ENCODE measurements at regions not wholly inside any gene's neighbourhood (a gene's known extent, or its start where the extent isn't known, plus 50 kb on each side); places are given as distances from the start of the nearest gene placed in this dataset.
"Not testable (repeated sequence)": the region's sequence is repeated elsewhere in the genome, so short reads cannot be mapped to it uniquely, and the experiment has no call there.

DNA sequence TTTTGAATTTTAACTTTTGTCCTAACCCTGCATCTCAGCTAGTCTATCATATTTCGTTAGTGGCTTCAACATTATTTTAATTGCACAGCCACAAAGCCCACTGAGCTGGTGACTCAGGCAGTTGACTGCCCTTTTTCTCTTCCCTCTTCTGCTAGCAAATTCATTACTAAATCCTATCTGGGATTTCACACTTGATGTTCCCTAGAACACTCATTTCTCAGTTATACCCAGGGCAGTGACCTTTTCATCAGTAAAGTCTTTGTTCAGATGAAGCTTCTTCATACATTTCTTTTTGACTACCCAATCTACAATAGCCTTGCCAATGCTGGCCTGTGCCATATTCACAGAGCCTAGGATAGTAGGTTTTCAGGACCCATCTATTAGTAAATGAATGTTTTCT, 107.0 kb downstream of the ATXN7L3B start:
- Histone ChIP-seq H3K4me1 (no peaks in the 10 kb centered on the region), H3K9me3 (no peaks in the 10 kb centered on the region), H3K4me3 (no peak overlapping the region), H3K36me3 (replicated peaks) (no peaks in the 10 kb centered on the region), H3K27me3 (ENCODE audit: low read depth) (no peaks in the 10 kb centered on the region)
- no peak for DNase-seq (ENCODE audit: low spot score in 2 of 2)
- in situ Hi-C loops (cut with MboI; ENCODE audit: low sequenced_read_pairs) = no loop called here

DNA sequence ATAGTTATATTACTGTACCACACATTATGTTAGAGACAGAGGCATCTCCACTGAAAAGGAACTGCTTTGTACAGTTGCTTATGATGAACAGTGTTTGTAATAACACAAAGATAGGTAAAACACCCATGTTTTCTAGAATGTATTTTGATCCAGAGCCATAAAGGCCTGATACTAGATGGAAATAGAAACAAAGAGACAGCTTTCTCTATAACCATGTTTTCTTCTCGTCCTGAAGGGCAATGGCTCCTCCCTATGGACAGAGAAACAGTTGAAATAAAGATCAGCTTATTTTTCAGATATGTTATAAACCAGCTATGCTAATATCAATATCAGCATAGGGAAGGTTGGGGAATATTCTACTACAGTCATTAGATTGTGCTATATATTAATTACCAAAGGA, 109.2 kb downstream of the ATXN7L3B start:
- no peak for DNase-seq (ENCODE audit: low spot score in 2 of 2)
- no peaks in the 10 kb centered on the region for H3K27me3 ChIP-seq (ENCODE audit: low read depth)
- H3K36me3 ChIP-seq (replicated peaks) = no peaks in the 10 kb centered on the region
- in situ Hi-C loops (cut with MboI; ENCODE audit: low sequenced_read_pairs) = no loop called here
- no peaks in the 10 kb centered on the region for H3K9me3 ChIP-seq
- no peak overlapping the region for H3K4me3 ChIP-seq
- no peaks in the 10 kb centered on the region for H3K4me1 ChIP-seq

DNA sequence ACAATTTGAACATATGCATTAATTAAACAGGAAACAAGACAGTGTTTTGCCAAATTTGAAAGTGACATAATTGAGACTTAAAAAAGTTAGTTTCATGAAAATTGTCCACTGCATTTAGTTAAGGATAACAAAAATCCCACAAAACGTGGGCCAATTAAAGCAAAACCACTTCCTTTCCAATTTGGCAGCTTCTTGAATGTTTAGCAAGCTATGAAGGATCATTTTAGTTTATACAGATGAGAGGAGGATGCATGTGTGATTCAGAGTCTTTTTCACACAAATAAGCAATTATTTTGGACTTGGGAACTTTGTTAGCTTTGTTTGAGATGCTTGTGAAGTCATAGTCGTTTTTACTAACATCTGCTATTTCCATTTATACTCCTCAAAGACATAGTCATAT, 109.6 kb downstream of the ATXN7L3B start:
- H3K36me3 ChIP-seq (replicated peaks) = no peaks in the 10 kb centered on the region
- H3K4me1 ChIP-seq = no peaks in the 10 kb centered on the region
- no peak overlapping the region for H3K4me3 ChIP-seq
- no peaks in the 10 kb centered on the region for H3K27me3 ChIP-seq (ENCODE audit: low read depth)
- H3K9me3 ChIP-seq = no peaks in the 10 kb centered on the region
- no peak for DNase-seq (ENCODE audit: low spot score in 2 of 2)
- in situ Hi-C loops (cut with MboI; ENCODE audit: low sequenced_read_pairs) = no loop called here

DNA sequence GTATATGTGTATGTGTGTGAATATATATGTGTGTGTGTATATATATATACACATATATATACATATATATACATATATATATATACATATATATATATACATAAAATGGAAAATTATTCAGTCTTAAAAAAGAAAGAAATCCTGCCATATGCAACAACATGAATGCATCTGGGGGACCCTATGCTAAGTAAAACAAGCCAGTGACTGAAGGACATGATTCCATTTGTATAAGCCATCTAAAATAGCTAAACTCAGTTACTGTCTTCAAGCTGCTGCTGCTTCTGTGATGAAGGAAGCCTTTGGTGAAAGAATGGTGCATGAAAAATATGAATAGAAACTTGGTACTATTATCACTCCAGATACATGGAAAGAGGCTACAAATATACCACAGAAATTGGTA, 118.6 kb downstream of the ATXN7L3B start:
- no peaks in the 10 kb centered on the region for H3K4me1 ChIP-seq
- H3K9me3 ChIP-seq = no peaks in the 10 kb centered on the region
- H3K4me3 ChIP-seq = no peak overlapping the region
- no peaks in the 10 kb centered on the region for H3K36me3 ChIP-seq (replicated peaks)
- no peak for DNase-seq (ENCODE audit: low spot score in 2 of 2)
- H3K27me3 ChIP-seq (ENCODE audit: low read depth) = no peaks in the 10 kb centered on the region
- in situ Hi-C loops (cut with MboI; ENCODE audit: low sequenced_read_pairs) = no loop called here

DNA sequence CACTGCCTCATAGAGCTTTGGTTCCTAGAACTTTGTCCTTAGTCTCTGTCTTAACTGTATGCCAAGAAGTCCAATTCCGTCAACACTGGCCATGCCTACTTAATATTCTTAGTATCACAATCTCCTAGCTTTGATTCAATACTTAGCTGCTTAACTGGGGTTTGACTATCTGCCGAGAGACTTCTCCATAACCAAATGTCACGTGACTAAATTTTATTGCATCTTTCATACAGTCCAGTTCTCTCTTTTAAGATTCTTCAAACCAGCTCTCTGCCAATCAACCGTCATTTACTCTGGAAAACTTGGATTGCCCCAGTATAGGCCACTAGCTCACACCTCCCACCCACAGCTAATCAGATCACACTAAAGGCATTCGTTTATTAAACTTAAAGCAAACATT, 122.8 kb downstream of the ATXN7L3B start:
- no peak for DNase-seq (ENCODE audit: low spot score in 2 of 2)
- in situ Hi-C loops (cut with MboI; ENCODE audit: low sequenced_read_pairs) = no loop called here
- Histone ChIP-seq H3K27me3 (ENCODE audit: low read depth) (no peaks in the 10 kb centered on the region), H3K36me3 (replicated peaks) (no peaks in the 10 kb centered on the region), H3K4me3 (no peak overlapping the region), H3K9me3 (no peaks in the 10 kb centered on the region), H3K4me1 (no peaks in the 10 kb centered on the region)

DNA sequence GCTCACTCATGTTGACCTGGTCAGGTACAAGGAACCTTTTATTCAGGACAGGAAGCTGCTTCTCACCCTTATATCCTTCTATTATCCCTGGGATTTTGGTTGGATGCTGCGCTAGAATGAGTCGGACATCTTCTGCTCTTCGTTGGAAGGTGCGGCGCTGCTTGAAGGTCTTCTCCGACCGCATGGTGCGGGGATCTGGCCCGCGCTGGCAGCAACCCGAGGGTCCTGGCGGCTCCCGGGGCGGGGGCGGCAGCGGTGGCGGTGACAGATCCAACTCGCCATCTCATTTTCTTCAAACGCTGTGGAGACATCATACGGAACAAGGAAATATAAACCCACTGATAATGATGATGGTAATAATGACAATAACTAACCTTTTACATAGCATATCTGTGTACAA, 126.3 kb downstream of the ATXN7L3B start:
- no peak overlapping the region for H3K4me3 ChIP-seq
- no peaks in the 10 kb centered on the region for H3K27me3 ChIP-seq (ENCODE audit: low read depth)
- DNase-seq (ENCODE audit: low spot score in 2 of 2) = no peak
- no peaks in the 10 kb centered on the region for H3K36me3 ChIP-seq (replicated peaks)
- no peaks in the 10 kb centered on the region for H3K9me3 ChIP-seq
- in situ Hi-C loops (cut with MboI; ENCODE audit: low sequenced_read_pairs) = no loop called here
- no peaks in the 10 kb centered on the region for H3K4me1 ChIP-seq

DNA sequence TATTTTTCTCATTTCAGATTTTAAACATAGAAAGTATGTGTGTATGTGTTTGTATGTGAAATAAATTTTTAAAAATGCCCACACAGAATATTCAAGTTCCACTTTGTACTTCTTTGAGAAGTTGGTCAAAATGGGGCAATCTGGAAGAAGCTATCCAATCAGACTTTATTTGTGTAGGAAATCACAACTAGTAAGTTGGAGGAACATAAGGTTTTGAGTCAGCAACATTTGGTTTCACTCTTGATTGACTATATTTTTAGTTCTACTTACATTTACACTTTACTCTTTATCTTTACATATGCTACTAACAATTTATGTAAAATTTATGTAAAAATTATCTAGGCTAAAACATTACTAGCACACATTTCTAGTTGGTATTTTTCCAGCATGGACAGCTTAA, 128.1 kb downstream of the ATXN7L3B start:
- Histone ChIP-seq H3K9me3 (no peaks in the 10 kb centered on the region), H3K4me1 (no peaks in the 10 kb centered on the region), H3K36me3 (replicated peaks) (no peaks in the 10 kb centered on the region), H3K4me3 (no peak overlapping the region), H3K27me3 (ENCODE audit: low read depth) (no peaks in the 10 kb centered on the region)
- no peak for DNase-seq (ENCODE audit: low spot score in 2 of 2)
- in situ Hi-C loops (cut with MboI; ENCODE audit: low sequenced_read_pairs) = no loop called here

DNA sequence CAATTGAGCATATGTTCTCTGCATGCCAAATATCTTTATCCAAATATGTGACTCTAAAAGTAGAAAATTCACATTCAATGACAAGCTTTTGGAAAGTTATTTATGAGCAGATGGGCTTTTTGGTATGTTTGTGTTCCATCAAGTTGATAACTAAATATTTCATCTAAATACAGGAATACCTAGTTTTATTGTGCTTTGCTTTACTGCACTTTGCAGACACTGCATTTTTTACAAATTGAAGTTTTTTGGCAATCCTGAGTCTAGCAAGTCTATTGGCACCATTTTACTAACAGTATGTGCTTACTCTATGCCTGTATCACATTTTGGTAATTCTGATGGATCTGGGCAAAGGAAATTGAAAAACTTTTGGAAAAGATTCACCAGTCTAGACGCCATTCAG, 133.8 kb downstream of the ATXN7L3B start:
- DNase-seq (ENCODE audit: low spot score in 2 of 2) = no peak
- no peaks in the 10 kb centered on the region for H3K36me3 ChIP-seq (replicated peaks)
- in situ Hi-C loops (cut with MboI; ENCODE audit: low sequenced_read_pairs) = no loop called here
- H3K4me3 ChIP-seq = no peak overlapping the region
- no peaks in the 10 kb centered on the region for H3K27me3 ChIP-seq (ENCODE audit: low read depth)
- no peaks in the 10 kb centered on the region for H3K4me1 ChIP-seq
- H3K9me3 ChIP-seq = no peaks in the 10 kb centered on the region

DNA sequence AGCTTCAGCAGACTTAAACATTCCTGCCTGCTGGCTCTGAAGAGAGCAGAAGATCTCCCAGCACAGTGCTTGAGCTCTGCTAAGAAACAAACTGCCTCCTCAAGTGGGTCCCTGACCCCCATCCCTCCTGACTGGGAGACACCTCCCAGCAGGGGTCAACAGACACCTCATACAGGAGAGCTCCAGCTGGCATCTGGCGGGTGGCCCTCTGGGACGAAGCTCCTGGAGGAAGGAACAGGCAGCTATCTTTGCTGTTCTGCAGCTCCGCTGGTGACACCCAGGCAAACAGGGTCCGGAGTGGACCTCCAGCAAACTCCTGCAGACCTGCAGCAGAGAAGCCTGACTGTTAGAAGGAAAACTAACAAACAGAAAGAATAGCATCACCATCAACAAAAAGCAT, 139.3 kb downstream of the ATXN7L3B start:
- H3K36me3 ChIP-seq (replicated peaks); H3K9me3 ChIP-seq; DNase-seq (ENCODE audit: low spot score in 2 of 2); in situ Hi-C loops (cut with MboI; ENCODE audit: low sequenced_read_pairs); H3K4me3 ChIP-seq; H3K27me3 ChIP-seq (ENCODE audit: low read depth); H3K4me1 ChIP-seq: not testable (repeated sequence)

DNA sequence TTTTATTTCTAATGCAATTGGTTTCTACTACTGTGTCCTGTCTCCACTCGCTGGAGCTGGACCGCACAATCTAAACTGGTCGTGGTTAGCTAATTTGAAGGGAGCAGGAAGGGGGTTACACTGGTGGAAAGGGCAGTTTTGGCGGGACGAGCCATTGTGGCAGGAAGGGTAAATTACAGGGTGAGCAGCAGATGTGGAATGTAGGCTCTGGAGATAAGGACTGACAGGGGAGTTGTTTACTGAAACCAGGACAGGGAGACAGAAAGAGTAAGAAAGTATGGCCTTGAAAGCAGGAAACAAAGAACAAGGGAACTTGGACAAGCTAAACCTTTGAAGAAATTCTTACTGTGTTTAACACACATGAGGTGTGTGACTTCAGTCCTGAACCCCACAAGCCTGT, 147.8 kb downstream of the ATXN7L3B start:
- Histone ChIP-seq H3K9me3 (no peaks in the 10 kb centered on the region), H3K4me1 (no peaks in the 10 kb centered on the region), H3K27me3 (ENCODE audit: low read depth) (peaks cover 4% of the 10 kb centered on the region), H3K4me3 (no peak overlapping the region), H3K36me3 (replicated peaks) (no peaks in the 10 kb centered on the region)
- no peak for DNase-seq (ENCODE audit: low spot score in 2 of 2)
- in situ Hi-C loops (cut with MboI; ENCODE audit: low sequenced_read_pairs) = no loop called here

DNA sequence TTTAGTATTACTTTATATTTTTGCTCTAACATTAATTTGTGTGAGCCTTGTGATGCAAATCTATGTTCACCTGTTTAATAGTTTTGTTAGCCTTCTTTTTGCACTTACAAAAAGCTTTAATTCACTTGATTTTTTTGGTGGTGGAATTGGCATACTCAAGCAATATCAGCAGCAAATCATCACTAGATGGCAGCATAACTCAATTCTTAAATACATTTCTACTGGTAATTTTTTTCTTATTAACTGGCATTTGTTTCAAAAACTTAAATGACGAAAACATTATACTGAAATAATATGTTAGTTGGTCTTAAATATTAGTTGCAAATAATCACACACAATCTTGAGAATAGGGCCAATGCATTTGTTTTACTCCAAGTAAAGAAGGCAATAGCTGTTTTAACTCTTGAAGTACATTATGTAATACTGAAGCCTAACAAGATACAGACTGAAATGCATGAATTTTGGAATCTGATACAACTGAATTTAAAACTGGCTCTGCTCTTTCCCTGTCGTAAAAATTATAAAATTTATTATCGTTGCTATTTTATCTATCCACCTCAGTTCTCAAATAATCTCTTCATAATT, 151.5 kb downstream of the ATXN7L3B start:
- Histone ChIP-seq H3K36me3 (replicated peaks) (no peaks in the 10 kb centered on the region), H3K4me1 (no peaks in the 10 kb centered on the region), H3K9me3 (no peaks in the 10 kb centered on the region), H3K4me3 (no peak overlapping the region), H3K27me3 (ENCODE audit: low read depth) (peaks cover 6% of the 10 kb centered on the region)
- peak in 1 of 2 experiments; percentile 10 for DNase-seq (ENCODE audit: low spot score in 2 of 2)
- in situ Hi-C loops (cut with MboI; ENCODE audit: low sequenced_read_pairs) = no loop called here

DNA sequence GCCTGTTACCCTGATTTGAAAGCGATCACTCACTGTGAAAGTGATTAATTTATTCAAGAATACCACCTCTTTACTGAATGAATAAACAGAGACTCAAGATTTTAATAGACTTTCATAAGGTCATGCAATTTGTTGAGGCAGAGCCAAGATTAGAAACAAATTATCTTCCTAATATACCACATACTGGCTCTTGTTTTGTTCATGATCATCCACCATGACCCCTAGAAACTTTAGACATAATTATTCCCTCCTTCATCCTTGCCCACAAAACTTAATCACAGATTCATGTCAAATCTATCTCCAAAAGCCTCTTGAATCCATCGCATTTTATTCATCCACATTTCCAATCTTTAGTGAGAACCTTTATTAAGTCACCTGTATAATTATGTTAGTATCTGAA, 152.3 kb downstream of the ATXN7L3B start:
- Histone ChIP-seq H3K9me3 (no peaks in the 10 kb centered on the region), H3K36me3 (replicated peaks) (no peaks in the 10 kb centered on the region), H3K4me3 (no peak overlapping the region), H3K27me3 (ENCODE audit: low read depth) (peaks cover 6% of the 10 kb centered on the region), H3K4me1 (no peaks in the 10 kb centered on the region)
- DNase-seq (ENCODE audit: low spot score in 2 of 2) = no peak
- in situ Hi-C loops (cut with MboI; ENCODE audit: low sequenced_read_pairs) = no loop called here

DNA sequence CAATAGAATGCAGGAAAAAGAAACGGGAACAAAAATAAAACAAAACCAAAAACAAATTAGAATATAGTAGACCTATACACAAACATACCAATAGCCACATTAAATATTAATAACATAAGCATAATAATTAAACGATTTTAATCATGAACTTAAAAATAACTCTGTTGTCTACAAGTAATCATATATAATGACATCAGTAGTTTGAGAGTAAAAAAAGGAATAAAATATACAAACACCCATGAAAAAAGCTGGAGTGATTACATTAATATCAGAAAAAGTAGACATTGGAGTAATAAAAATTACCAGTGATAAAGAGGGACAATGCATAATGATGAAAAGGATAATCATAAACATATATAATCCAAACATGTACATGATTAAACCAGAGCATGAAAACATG, 181.8 kb downstream of the ATXN7L3B start:
- no peaks in the 10 kb centered on the region for H3K9me3 ChIP-seq
- H3K36me3 ChIP-seq (replicated peaks) = no peaks in the 10 kb centered on the region
- H3K27me3 ChIP-seq (ENCODE audit: low read depth) = no peaks in the 10 kb centered on the region
- in situ Hi-C loops (cut with MboI; ENCODE audit: low sequenced_read_pairs) = no loop called here
- no peaks in the 10 kb centered on the region for H3K4me1 ChIP-seq
- no peak for DNase-seq (ENCODE audit: low spot score in 2 of 2)
- no peak overlapping the region for H3K4me3 ChIP-seq

DNA sequence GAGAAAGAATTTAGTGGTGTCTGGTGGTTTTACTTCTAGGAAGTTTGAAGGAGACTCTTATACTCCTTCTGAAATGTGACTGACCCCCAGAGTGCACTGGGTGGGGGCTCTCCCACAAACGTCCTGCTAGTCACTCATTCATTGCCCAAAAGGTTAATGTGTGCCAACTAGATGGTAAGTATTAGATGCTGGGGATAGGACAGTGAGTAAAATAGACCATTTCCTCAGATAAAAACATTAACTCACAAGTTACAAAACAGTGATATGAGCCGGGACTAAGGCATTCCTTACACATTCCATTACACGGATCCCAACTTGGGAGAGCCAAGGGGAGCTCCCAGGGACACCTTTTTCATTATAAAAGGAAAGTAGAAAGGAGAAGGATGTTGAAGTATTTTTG, 185.1 kb downstream of the ATXN7L3B start:
- no peaks in the 10 kb centered on the region for H3K4me1 ChIP-seq
- H3K27me3 ChIP-seq (ENCODE audit: low read depth) = no peaks in the 10 kb centered on the region
- in situ Hi-C loops (cut with MboI; ENCODE audit: low sequenced_read_pairs) = no loop called here
- no peak overlapping the region for H3K4me3 ChIP-seq
- no peaks in the 10 kb centered on the region; the same call in 1 of the 2 replicates for H3K9me3 ChIP-seq
- no peak for DNase-seq (ENCODE audit: low spot score in 2 of 2)
- no peaks in the 10 kb centered on the region for H3K36me3 ChIP-seq (replicated peaks)

DNA sequence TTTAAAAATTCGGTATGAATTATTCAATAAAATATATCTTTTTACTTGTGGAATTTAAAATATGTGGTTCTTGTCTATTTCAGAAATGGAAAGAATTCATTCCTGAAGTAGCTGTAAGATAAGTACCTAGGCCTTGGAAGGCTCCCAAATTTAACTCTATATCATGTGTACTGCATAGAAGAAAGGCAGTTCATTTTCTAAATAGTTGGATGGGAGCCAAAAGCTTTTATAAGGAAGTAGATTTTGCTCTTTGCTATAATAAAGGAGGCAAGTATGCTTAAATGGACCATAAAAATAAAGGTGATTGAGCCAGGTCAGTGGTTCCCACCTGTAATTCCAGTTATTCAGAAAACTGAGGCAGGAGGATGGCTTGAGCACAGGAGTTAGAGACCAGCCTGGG, 187.5 kb downstream of the ATXN7L3B start:
- no peaks in the 10 kb centered on the region for H3K36me3 ChIP-seq (replicated peaks)
- H3K4me1 ChIP-seq = no peaks in the 10 kb centered on the region
- H3K4me3 ChIP-seq = no peak overlapping the region
- in situ Hi-C loops (cut with MboI; ENCODE audit: low sequenced_read_pairs) = no loop called here
- no peak for DNase-seq (ENCODE audit: low spot score in 2 of 2)
- H3K9me3 ChIP-seq = no peaks in the 10 kb centered on the region; the same call in 1 of the 2 replicates
- no peaks in the 10 kb centered on the region for H3K27me3 ChIP-seq (ENCODE audit: low read depth)
